A673 (cell line): ENCODE measurements at regions not wholly inside any gene's neighbourhood (a gene's known extent, or its start where the extent isn't known, plus 50 kb on each side); places are given as distances from the start of the nearest gene placed in this dataset.

Source experiments
- EZH2 ChIP-seq: fragments of 200-600 bp; sonication (generic); IDR thresholded peaks from 2 replicates; pipeline ENCODE4 v1.6.1; 2017; ENCODE audit warnings: borderline replicate concordance, low read depth, mild to moderate bottlenecking, mixed read lengths, antibody characterized with exemption, low read length; ENCODE audit not compliant: poor library complexity, severe bottlenecking
- TF ChIP-seq, protein P1 (sequence below): fragments of 300-800, 200-600 bp; sonication (generic); conservative IDR thresholded peaks from 2 replicates; pipeline ENCODE4 v1.5.1; 2017; ENCODE audit warnings: low read depth, mild to moderate bottlenecking, antibody characterized with exemption, low read length, moderate library complexity, mixed read lengths

DNA sequence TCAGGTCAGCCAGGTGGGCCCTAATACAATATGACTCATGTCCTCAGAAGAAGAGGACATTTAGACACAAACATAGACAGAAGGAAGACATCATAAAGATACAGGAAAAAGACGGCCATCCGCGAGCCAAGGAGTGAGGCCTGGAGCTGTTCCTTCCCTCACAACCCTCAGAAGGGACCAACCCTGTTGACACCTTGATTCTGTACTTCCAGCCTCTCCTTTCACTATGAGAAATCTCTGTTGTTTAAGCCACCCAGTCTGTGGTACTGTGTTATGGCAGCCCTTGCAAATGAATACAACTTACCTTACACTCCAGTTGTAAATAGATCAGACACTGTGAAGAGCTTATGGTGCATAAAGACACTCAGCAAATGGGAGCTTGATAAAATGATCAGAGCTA is 199.7 kb downstream of the SAMD5 start:
- TF ChIP-seq, protein P1, sequence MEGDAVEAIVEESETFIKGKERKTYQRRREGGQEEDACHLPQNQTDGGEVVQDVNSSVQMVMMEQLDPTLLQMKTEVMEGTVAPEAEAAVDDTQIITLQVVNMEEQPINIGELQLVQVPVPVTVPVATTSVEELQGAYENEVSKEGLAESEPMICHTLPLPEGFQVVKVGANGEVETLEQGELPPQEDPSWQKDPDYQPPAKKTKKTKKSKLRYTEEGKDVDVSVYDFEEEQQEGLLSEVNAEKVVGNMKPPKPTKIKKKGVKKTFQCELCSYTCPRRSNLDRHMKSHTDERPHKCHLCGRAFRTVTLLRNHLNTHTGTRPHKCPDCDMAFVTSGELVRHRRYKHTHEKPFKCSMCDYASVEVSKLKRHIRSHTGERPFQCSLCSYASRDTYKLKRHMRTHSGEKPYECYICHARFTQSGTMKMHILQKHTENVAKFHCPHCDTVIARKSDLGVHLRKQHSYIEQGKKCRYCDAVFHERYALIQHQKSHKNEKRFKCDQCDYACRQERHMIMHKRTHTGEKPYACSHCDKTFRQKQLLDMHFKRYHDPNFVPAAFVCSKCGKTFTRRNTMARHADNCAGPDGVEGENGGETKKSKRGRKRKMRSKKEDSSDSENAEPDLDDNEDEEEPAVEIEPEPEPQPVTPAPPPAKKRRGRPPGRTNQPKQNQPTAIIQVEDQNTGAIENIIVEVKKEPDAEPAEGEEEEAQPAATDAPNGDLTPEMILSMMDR: no peak
- no peak for TF ChIP-seq EZH2
